PC-3 (cell line): ENCODE measurements at regions not wholly inside any gene's neighbourhood (a gene's known extent, or its start where the extent isn't known, plus 50 kb on each side); places are given as distances from the start of the nearest gene placed in this dataset.

Experiments
- ATAC-seq: fragments of 200-7000 bp; cut with Tn5 transposase; 2 replicates; pipeline ENCODE4 v1.9.1; 2020; ENCODE audit warnings: mild to moderate bottlenecking, moderate library complexity
- BruUV-seq: library from RNA; stranded (reverse); fragments of 400-500 nt; replicated peaks from 2 replicates; lab custom pipeline; 2021; lab: Mats Ljungman, UMichigan
- CTCF ChIA-PET: fragments of 300-600 bp; sonication (Branson Sonifier 250); formaldehyde crosslinking; loops from one replicate; lab custom pipeline; 2022; ENCODE audit warnings: antibody characterized with exemption; lab: Charles Lee
- POLR2A ChIA-PET: fragments of 300-600 bp; sonication (Branson Sonifier 250); formaldehyde crosslinking; loops from one replicate; lab custom pipeline; 2022; ENCODE audit warnings: antibody characterized with exemption; ENCODE audit not compliant: unreplicated experiment; lab: Charles Lee
- DNase-seq: peaks from one replicate; pipeline ENCODE4 v3.0.0-alpha.2; 2015
- H2AFZ ChIP-seq: fragments of 300-600 bp; sonication (generic); 2 replicates; pipeline ENCODE4 v1.6.0; 2016; ENCODE audit warnings: antibody characterized with exemption, low read length
- H3F3A ChIP-seq: fragments of 300-600 bp; sonication (generic); one replicate; pipeline ENCODE4 v1.6.0; 2017; ENCODE audit warnings: antibody characterized with exemption, low read length, control low read depth, mild to moderate bottlenecking; ENCODE audit not compliant: unreplicated experiment
- H3K27ac ChIP-seq: fragments of 300-600 bp; sonication (generic); 2 replicates; pipeline ENCODE4 v1.5.1; 2016; ENCODE audit warnings: mild to moderate bottlenecking, low read length
- H3K27me3 ChIP-seq: fragments of 300-600 bp; sonication (generic); 2 replicates; pipeline ENCODE4 v1.6.1; 2016; ENCODE audit warnings: low read length, mixed read lengths
- H3K36me3 ChIP-seq: fragments of 300-600 bp; sonication (generic); 2 replicates; pipeline ENCODE4 v1.6.1; 2016; ENCODE audit warnings: low read depth, mixed run types, low read length, mixed read lengths
- H3K4me1 ChIP-seq: fragments of 300-600 bp; sonication (generic); 2 replicates; pipeline ENCODE4 v1.5.1; 2016; ENCODE audit warnings: low read length; ENCODE audit not compliant: insufficient read depth
- H3K4me2 ChIP-seq: fragments of 300-600 bp; sonication (generic); 2 replicates; pipeline ENCODE4 v1.6.0; 2016; ENCODE audit warnings: low read length
- H3K4me3 ChIP-seq: fragments of 300-600 bp; sonication (generic); 2 replicates; pipeline ENCODE4 v1.5.1; 2016; ENCODE audit warnings: mild to moderate bottlenecking, low read length, mixed read lengths
- H3K79me2 ChIP-seq: fragments of 300-600 bp; sonication (generic); 2 replicates; pipeline ENCODE4 v1.6.1; 2017; ENCODE audit warnings: low read length, mixed read lengths
- H3K9ac ChIP-seq: fragments of 300-600 bp; sonication (generic); 2 replicates; pipeline ENCODE4 v1.6.0; 2016; ENCODE audit warnings: mild to moderate bottlenecking, low read length
- H3K9me2 ChIP-seq: fragments of 300-600 bp; sonication (generic); replicated peaks from 2 replicates; pipeline ENCODE4 v1.6.1; 2016; ENCODE audit warnings: mixed run types, low read length, mixed read lengths
- H3K9me3 ChIP-seq: fragments of 300-600 bp; sonication (generic); 2 replicates; pipeline ENCODE4 v1.6.1; 2016; ENCODE audit warnings: low read length, mixed read lengths
- H4K20me1 ChIP-seq: fragments of 300-600 bp; sonication (generic); 2 replicates; pipeline ENCODE4 v1.6.1; 2016; ENCODE audit warnings: low read length, mixed read lengths
- EZH2 ChIP-seq: fragments of 300-600 bp; sonication (generic); IDR thresholded peaks from one replicate; pipeline ENCODE4 v1.6.1; 2017; ENCODE audit warnings: antibody characterized with exemption, mild to moderate bottlenecking, low read length; ENCODE audit not compliant: unreplicated experiment
- EZH2phosphoT487 ChIP-seq: fragments of 300-600 bp; sonication (generic); IDR thresholded peaks from 2 replicates; pipeline ENCODE4 v1.6.1; 2018; ENCODE audit warnings: mild to moderate bottlenecking, antibody characterized with exemption, low read length, borderline replicate concordance
- intact Hi-C: fragments of 100-400 bp; cut with micrococcal nuclease; formaldehyde crosslinking; loops from 2 replicates; pipeline ENCODE4 v1.9.0; 2023
- TF ChIP-seq, protein P1 (sequence below): fragments of 300-600 bp; sonication (generic); conservative IDR thresholded peaks from 2 replicates; pipeline ENCODE4 v1.5.1; 2017; ENCODE audit warnings: antibody characterized with exemption, low read depth, mild to moderate bottlenecking, low read length

GRCh38 chr14:49959822-49960408, 67.0 kb downstream of the ARF6 start:
- ATAC-seq = no peak
- Histone ChIP-seq H3K36me3 (no peaks in the 10 kb centered on the region), H3K9ac (no peak overlapping the region), H3K4me3 (no peak overlapping the region), H3K9me2 (no peaks in the 10 kb centered on the region), H3K27ac (no peak overlapping the region), H3K79me2 (no peaks in the 10 kb centered on the region), H3F3A (peaks cover 12% of the 10 kb centered on the region), H3K9me3 (no peaks in the 10 kb centered on the region), H3K4me2 (no peak overlapping the region), H2AFZ (no peak overlapping the region), H3K27me3 (no peaks in the 10 kb centered on the region), H3K4me1 (peaks cover 30% of the 10 kb centered on the region), H4K20me1 (no peaks in the 10 kb centered on the region)
- DNase-seq = no peak
- CTCF ChIA-PET = no interaction called here
- intact Hi-C loops = loop anchor here (2.0 kb wide), 1 partner anchor 13 kb away; no protein-coding TSS in a partner anchor
- POLR2A ChIA-PET = no interaction called here
- TF ChIP-seq, protein P1, sequence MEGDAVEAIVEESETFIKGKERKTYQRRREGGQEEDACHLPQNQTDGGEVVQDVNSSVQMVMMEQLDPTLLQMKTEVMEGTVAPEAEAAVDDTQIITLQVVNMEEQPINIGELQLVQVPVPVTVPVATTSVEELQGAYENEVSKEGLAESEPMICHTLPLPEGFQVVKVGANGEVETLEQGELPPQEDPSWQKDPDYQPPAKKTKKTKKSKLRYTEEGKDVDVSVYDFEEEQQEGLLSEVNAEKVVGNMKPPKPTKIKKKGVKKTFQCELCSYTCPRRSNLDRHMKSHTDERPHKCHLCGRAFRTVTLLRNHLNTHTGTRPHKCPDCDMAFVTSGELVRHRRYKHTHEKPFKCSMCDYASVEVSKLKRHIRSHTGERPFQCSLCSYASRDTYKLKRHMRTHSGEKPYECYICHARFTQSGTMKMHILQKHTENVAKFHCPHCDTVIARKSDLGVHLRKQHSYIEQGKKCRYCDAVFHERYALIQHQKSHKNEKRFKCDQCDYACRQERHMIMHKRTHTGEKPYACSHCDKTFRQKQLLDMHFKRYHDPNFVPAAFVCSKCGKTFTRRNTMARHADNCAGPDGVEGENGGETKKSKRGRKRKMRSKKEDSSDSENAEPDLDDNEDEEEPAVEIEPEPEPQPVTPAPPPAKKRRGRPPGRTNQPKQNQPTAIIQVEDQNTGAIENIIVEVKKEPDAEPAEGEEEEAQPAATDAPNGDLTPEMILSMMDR = no peak
- TF ChIP-seq EZH2phosphoT487 (no peak), EZH2 (no peak)
- no TSS peak for BruUV-seq

DNA sequence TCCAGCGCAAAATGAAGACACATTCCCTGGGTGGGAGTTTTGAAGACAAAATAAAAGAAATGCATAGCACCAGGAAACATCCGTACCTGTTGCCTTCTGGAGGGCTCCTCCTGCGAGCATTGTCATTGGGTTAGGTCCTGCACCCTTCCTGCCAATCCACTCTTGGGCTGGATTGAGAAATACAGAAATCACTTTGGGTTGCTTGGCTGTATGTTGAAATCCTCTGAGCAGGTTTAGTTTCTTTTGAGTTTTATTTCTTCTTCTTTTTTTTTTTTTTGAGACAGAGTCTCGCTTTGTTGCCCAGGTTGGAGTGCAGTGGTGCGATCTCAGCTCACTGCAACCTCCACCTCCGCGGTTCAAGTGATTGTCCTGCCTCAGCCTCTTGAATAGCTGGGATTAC, 67.6 kb downstream of the ARF6 start:
- Histone ChIP-seq H3K9me3 (no peaks in the 10 kb centered on the region), H4K20me1 (no peaks in the 10 kb centered on the region), H3K9me2 (no peaks in the 10 kb centered on the region), H3F3A (peaks cover 12% of the 10 kb centered on the region), H3K27me3 (no peaks in the 10 kb centered on the region), H3K4me3 (no peak overlapping the region), H3K9ac (no peak overlapping the region), H3K27ac (no peak overlapping the region), H3K4me1 (peaks cover 30% of the 10 kb centered on the region), H3K4me2 (no peak overlapping the region), H3K79me2 (no peaks in the 10 kb centered on the region), H2AFZ (no peak overlapping the region), H3K36me3 (no peaks in the 10 kb centered on the region)
- no peak for DNase-seq
- intact Hi-C loops = loop anchor here (2.0 kb wide), 1 partner anchor 14 kb away; no protein-coding TSS in a partner anchor
- ATAC-seq = no peak
- ChIA-PET POLR2A (no interaction called here), CTCF (interaction anchor here (0.6 kb wide), 1 partner anchor 97 kb away, joined by 3 read pairs; no protein-coding TSS in a partner anchor)
- no peak for TF ChIP-seq EZH2phosphoT487
- BruUV-seq = no TSS peak

GRCh38 chr14:49961270-49962222, 68.7 kb downstream of the ARF6 start:
- ATAC-seq = peak; percentile 67
- H3K27me3 ChIP-seq = no peaks in the 10 kb centered on the region
- H3K36me3 ChIP-seq = no peaks in the 10 kb centered on the region
- H2AFZ ChIP-seq = peak overlapping the region; percentile 44
- no TSS peak for BruUV-seq
- no peaks in the 10 kb centered on the region for H3K9me2 ChIP-seq
- H3K79me2 ChIP-seq = no peaks in the 10 kb centered on the region
- H3K4me3 ChIP-seq = no peak overlapping the region
- H3K4me1 ChIP-seq = peaks cover 37% of the 10 kb centered on the region
- no peaks in the 10 kb centered on the region for H4K20me1 ChIP-seq
- ChIA-PET CTCF (interaction anchor here (0.5 to 1.4 kb wide), 4 partner anchors 10 to 349 kb away, joined by 3 to 17 read pairs (median 4); no protein-coding TSS in a partner anchor), POLR2A (interaction anchor here (0.6 to 1.0 kb wide), 4 partner anchors 9 to 52 kb away, joined by 3 to 7 read pairs (median 4); no protein-coding TSS in a partner anchor)
- peak; percentile 65 for DNase-seq
- peaks cover 12% of the 10 kb centered on the region for H3F3A ChIP-seq
- peak overlapping the region; percentile 46 for H3K4me2 ChIP-seq
- peak overlapping the region; percentile 85 for H3K27ac ChIP-seq
- intact Hi-C loops = loop anchor here (1.0 to 2.0 kb wide), 7 partner anchors 11 to 144 kb away; no protein-coding TSS in a partner anchor
- H3K9ac ChIP-seq = peak overlapping the region; percentile 42
- TF ChIP-seq EZH2 = no peak
- TF ChIP-seq, protein P1 = no peak
- no peaks in the 10 kb centered on the region for H3K9me3 ChIP-seq
